ENCODE measurements at regions not wholly inside any gene's neighbourhood (a gene's known extent, or its start where the extent isn't known, plus 50 kb on each side); places are given as distances from the start of the nearest gene placed in this dataset.

- DNase-seq (ENCODE audit: low read depth): no peak
- TF ChIP-seq CTCF (conservative IDR thresholded peaks at IDR 0.05; ENCODE audit: low read depth, low read length): no peak
Measured at GRCh38 chr16:10332775-10333174, 53.1 kb upstream of the ATF7IP2 start.

GRCh38 chr16:10333321-10334032, 52.4 kb upstream of the ATF7IP2 start:
- no peak overlapping the region for H3K4me3 ChIP-seq (ENCODE audit: low read depth, low read length)
- no peak for DNase-seq (ENCODE audit: low read depth)
- no peak for TF ChIP-seq CTCF (conservative IDR thresholded peaks at IDR 0.05; ENCODE audit: low read depth, low read length)

More at GRCh38 chr16:10332775-10333174, 53.1 kb upstream of the ATF7IP2 start:
- no peak overlapping the region for H3K4me3 ChIP-seq (ENCODE audit: low read depth, low read length)

GRCh38 chr16:10335681-10336080, 50.2 kb upstream of the ATF7IP2 start:
- no peak overlapping the region for H3K4me3 ChIP-seq (ENCODE audit: low read depth, low read length)
- DNase-seq (ENCODE audit: low read depth): no peak
- no peak for TF ChIP-seq CTCF (conservative IDR thresholded peaks at IDR 0.05; ENCODE audit: low read depth, low read length)

All from choroid plexus epithelial cell (primary cell).